ENCODE measurements at regions not wholly inside any gene's neighbourhood (a gene's known extent, or its start where the extent isn't known, plus 50 kb on each side); places are given as distances from the start of the nearest gene placed in this dataset.
"Not testable (repeated sequence)": the region's sequence is repeated elsewhere in the genome, so short reads cannot be mapped to it uniquely, and the experiment has no call there.

- H3K27me3 Mint-ChIP-seq (ENCODE audit: low read depth): no peaks in the 10 kb centered on the region; the same call in 1 of the 2 replicates
- no peak overlapping the region for H2AK5ac ChIP-seq (ENCODE audit: insufficient read length, low read length)
Measured at GRCh38 chr7:19552576-19552975, 156.3 kb downstream of the POLR1F start.

GRCh38 chr7:19549246-19549645 lies 159.6 kb downstream of the POLR1F start:
- H3K27me3 ChIP-seq (ENCODE audit: insufficient read depth, low read length); H3K27ac Mint-ChIP-seq; H3K9me3 ChIP-seq (ENCODE audit: control insufficient read depth, low read depth, low read length); H2BK20ac ChIP-seq (ENCODE audit: low read depth, low read length, poor library complexity, severe bottlenecking); H3T11ph ChIP-seq (ENCODE audit: low read length); H2BK12ac ChIP-seq (ENCODE audit: insufficient read length, low read depth, low read length); H3K23ac ChIP-seq (ENCODE audit: insufficient read length, low read depth, low read length); H3K27ac ChIP-seq (ENCODE audit: insufficient read length, low read depth, low read length); H2BK15ac ChIP-seq (ENCODE audit: low read depth, low read length); DNase-seq; H2AFZ ChIP-seq (ENCODE audit: low read length); H3K4me1 ChIP-seq (ENCODE audit: insufficient read depth, low read length); H3K27me3 Mint-ChIP-seq (ENCODE audit: low read depth); H3K56ac ChIP-seq (ENCODE audit: insufficient read length, low read depth, low read length); H3K9ac ChIP-seq (ENCODE audit: extremely low read depth, insufficient read length, low read length); H4K8ac ChIP-seq (replicated peaks; ENCODE audit: insufficient read length, low read depth, low read length); H3K14ac ChIP-seq (ENCODE audit: insufficient read depth, low read length); H2AK5ac ChIP-seq (ENCODE audit: insufficient read length, low read length); H3K4ac ChIP-seq (ENCODE audit: low read depth, low read length); H4K91ac ChIP-seq (ENCODE audit: insufficient read length, low read depth, low read length); H3K4me2 ChIP-seq (ENCODE audit: insufficient read depth, insufficient read length, low read length); H3K18ac ChIP-seq (ENCODE audit: insufficient read length, low read depth, low read length); H4K20me1 ChIP-seq (ENCODE audit: control insufficient read depth, insufficient read depth, insufficient read length); H3K23me2 ChIP-seq (ENCODE audit: insufficient read length, low read depth, low read length, poor library complexity, severe bottlenecking); H3K4me1 Mint-ChIP-seq; H2BK5ac ChIP-seq (ENCODE audit: insufficient read length, low read length); H3K4me3 Mint-ChIP-seq; H3K79me1 ChIP-seq (ENCODE audit: insufficient read depth, low read depth, low read length, poor library complexity, severe bottlenecking); H4K5ac ChIP-seq (ENCODE audit: insufficient read length, low read depth, low read length); H3K79me2 ChIP-seq (ENCODE audit: insufficient read depth, low read length); H2BK120ac ChIP-seq (ENCODE audit: low read depth, low read length, poor library complexity, severe bottlenecking): not testable (repeated sequence)
- Mint-ChIP-seq H3K9me3 (peaks cover 18 to 24% of the 10 kb centered on the region in 2 experiments), H3K36me3 (ENCODE audit: insufficient read depth in 1 of 3, low read depth in 3 of 3) (peaks cover 0 to 11% (median 7%) of the 10 kb centered on the region in 3 experiments; a peak in 5 of 7 replicates)
- no CpG with 5 or more reads among the region's 5 CpGs for WGBS (ENCODE audit: extremely low coverage, insufficient read length, low lambda C conversion rate)

More at GRCh38 chr7:19552576-19552975, 156.3 kb downstream of the POLR1F start:
- Histone ChIP-seq H2BK5ac (ENCODE audit: insufficient read length, low read length) (no peak overlapping the region), H3K4me1 (ENCODE audit: insufficient read depth, low read length) (no peaks in the 10 kb centered on the region), H4K8ac (replicated peaks; ENCODE audit: insufficient read length, low read depth, low read length) (no peak overlapping the region), H3K79me2 (ENCODE audit: insufficient read depth, low read length) (no peaks in the 10 kb centered on the region), H3K9ac (ENCODE audit: extremely low read depth, insufficient read length, low read length) (no peak overlapping the region), H2BK15ac (ENCODE audit: low read depth, low read length) (no peak overlapping the region), H2BK20ac (ENCODE audit: low read depth, low read length, poor library complexity, severe bottlenecking) (no peak overlapping the region), H3K18ac (ENCODE audit: insufficient read length, low read depth, low read length) (no peak overlapping the region), H3K23ac (ENCODE audit: insufficient read length, low read depth, low read length) (no peak overlapping the region), H3K14ac (ENCODE audit: insufficient read depth, low read length) (no peak overlapping the region), H4K5ac (ENCODE audit: insufficient read length, low read depth, low read length) (no peak overlapping the region), H3T11ph (ENCODE audit: low read length) (no peak overlapping the region), H3K27me3 (ENCODE audit: insufficient read depth, low read length) (no peaks in the 10 kb centered on the region), H2AFZ (ENCODE audit: low read length) (no peak overlapping the region), H3K23me2 (ENCODE audit: insufficient read length, low read depth, low read length, poor library complexity, severe bottlenecking) (no peaks in the 10 kb centered on the region), H4K91ac (ENCODE audit: insufficient read length, low read depth, low read length) (no peak overlapping the region), H3K4ac (ENCODE audit: low read depth, low read length) (no peak overlapping the region), H2BK12ac (ENCODE audit: insufficient read length, low read depth, low read length) (no peak overlapping the region), H3K79me1 (ENCODE audit: insufficient read depth, low read depth, low read length, poor library complexity, severe bottlenecking) (no peaks in the 10 kb centered on the region), H3K9me3 (ENCODE audit: control insufficient read depth, low read depth, low read length) (no peaks in the 10 kb centered on the region), H2BK120ac (ENCODE audit: low read depth, low read length, poor library complexity, severe bottlenecking) (no peak overlapping the region), H3K4me2 (ENCODE audit: insufficient read depth, insufficient read length, low read length) (no peak overlapping the region), H4K20me1 (ENCODE audit: control insufficient read depth, insufficient read depth, insufficient read length) (no peaks in the 10 kb centered on the region), H3K27ac (ENCODE audit: insufficient read length, low read depth, low read length) (no peak overlapping the region), H3K56ac (ENCODE audit: insufficient read length, low read depth, low read length) (no peak overlapping the region)
- no CpG with 5 or more reads among the region's 2 CpGs for WGBS (ENCODE audit: extremely low coverage, insufficient read length, low lambda C conversion rate)
- no peak overlapping the region for H3K27ac Mint-ChIP-seq
- H3K4me3 Mint-ChIP-seq: no peak overlapping the region
- TF ChIP-seq CTCF (conservative IDR thresholded peaks at IDR 0.05): no peak
- H3K4me1 Mint-ChIP-seq: no peaks in the 10 kb centered on the region
- no peak for DNase-seq
- H3K36me3 Mint-ChIP-seq (ENCODE audit: insufficient read depth in 1 of 3, low read depth in 3 of 3): peaks cover 0 to 8% (median 7%) of the 10 kb centered on the region in 3 experiments; a peak in 4 of 7 replicates
- peaks cover 13 to 17% of the 10 kb centered on the region in 2 experiments for H3K9me3 Mint-ChIP-seq
